ENCODE measurements at regions not wholly inside any gene's neighbourhood (a gene's known extent, or its start where the extent isn't known, plus 50 kb on each side); places are given as distances from the start of the nearest gene placed in this dataset.
A peak's percentile ranks its signal among the peaks of the same experiment; 100 is the strongest.

DNA sequence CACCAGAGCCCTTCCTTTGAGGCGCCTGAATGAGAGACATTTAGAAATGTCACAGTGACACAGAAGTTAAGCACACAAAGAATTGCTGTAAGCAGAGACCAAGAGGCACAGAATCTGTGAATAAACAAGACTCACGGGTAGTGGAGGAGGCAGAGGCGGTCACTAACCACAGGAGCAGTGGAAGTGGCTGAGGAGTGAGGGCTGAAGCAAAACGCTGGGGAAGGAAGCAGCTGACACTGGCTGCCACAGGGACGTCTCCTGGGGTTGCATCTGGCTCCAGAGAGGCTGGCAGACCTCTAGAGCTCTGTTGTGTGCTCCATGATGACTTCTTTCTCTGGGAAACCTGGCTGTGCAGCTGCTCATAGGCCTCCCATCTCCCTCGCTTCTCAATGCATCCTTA lies 65.0 kb upstream of the SLC2A12 start:
- H3K36me3 ChIP-seq: no peaks in the 10 kb centered on the region
- peaks cover 7% of the 10 kb centered on the region for H3K4me1 ChIP-seq
- H3K9me3 ChIP-seq: no peaks in the 10 kb centered on the region
- H3K27me3 ChIP-seq: no peaks in the 10 kb centered on the region
- no peak overlapping the region for H3K4me3 ChIP-seq
- intact Hi-C loops (cut with DNase I): no loop called here
- H3K27ac ChIP-seq: peak overlapping the region; percentile 43
- TF ChIP-seq POLR2AphosphoS5 (IDR thresholded peaks at IDR 0.05; ENCODE audit: insufficient read depth in 1 of 2, low read depth in 1 of 2): no peak
- no peak for TF ChIP-seq POLR2A (IDR thresholded peaks at IDR 0.05)
- TF ChIP-seq, protein P1, sequence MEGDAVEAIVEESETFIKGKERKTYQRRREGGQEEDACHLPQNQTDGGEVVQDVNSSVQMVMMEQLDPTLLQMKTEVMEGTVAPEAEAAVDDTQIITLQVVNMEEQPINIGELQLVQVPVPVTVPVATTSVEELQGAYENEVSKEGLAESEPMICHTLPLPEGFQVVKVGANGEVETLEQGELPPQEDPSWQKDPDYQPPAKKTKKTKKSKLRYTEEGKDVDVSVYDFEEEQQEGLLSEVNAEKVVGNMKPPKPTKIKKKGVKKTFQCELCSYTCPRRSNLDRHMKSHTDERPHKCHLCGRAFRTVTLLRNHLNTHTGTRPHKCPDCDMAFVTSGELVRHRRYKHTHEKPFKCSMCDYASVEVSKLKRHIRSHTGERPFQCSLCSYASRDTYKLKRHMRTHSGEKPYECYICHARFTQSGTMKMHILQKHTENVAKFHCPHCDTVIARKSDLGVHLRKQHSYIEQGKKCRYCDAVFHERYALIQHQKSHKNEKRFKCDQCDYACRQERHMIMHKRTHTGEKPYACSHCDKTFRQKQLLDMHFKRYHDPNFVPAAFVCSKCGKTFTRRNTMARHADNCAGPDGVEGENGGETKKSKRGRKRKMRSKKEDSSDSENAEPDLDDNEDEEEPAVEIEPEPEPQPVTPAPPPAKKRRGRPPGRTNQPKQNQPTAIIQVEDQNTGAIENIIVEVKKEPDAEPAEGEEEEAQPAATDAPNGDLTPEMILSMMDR (IDR thresholded peaks at IDR 0.05): no peak
- DNase-seq (ENCODE audit: extremely low spot score in 2 of 2): no peak

- Histone ChIP-seq H3K9me3 (no peaks in the 10 kb centered on the region), H3K36me3 (no peaks in the 10 kb centered on the region), H3K4me3 (no peak overlapping the region), H3K4me1 (peaks cover 7% of the 10 kb centered on the region), H3K27me3 (no peaks in the 10 kb centered on the region), H3K27ac (no peak overlapping the region)
- TF ChIP-seq POLR2A (IDR thresholded peaks at IDR 0.05) (no peak), POLR2AphosphoS5 (IDR thresholded peaks at IDR 0.05; ENCODE audit: insufficient read depth in 1 of 2, low read depth in 1 of 2) (no peak)
- TF ChIP-seq, protein P1 (IDR thresholded peaks at IDR 0.05): no peak
- no peak for DNase-seq (ENCODE audit: extremely low spot score in 2 of 2)
- intact Hi-C loops (cut with DNase I): no loop called here
Observed at GRCh38 chr6:134115715-134116074, 63.3 kb upstream of the SLC2A12 start.

DNA sequence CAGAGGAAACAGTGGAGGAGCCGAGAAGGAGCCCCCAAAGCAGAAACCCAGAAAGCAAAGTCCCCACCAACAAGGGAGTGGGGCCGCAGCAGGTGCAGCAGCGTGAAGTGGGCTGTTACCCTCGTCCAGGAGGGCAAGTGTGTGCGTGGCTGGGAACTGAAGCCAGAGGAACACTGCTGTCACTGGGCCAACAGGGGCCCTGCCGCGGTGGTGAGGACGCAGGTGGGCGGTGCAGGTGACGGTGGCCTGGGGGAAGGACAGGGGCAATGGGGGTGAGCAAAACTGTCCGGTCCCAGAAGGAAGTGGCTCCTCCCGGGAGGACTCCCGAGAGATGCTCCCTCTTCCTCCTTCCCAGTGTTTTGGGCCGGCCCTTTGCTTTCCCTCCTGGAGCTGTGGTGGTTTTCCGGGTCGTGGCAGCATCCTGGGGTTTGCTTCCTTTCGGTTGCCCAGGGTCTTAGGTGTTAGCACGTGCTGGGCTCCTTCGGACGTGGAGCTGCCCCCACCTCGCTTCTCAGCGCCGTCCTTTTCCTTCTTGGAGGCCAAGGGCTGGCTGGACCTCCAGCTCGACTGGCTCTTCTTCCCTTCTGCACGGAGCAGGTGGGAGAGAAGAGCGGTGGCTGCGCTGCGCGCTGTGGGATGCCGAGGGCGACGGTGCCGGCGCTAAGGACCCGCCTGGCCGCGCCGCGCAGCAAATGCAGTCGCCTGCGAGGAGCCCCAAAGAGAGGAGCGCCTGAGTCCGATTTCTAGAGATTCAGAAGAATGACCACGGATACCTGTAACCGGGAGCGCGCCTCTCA lies 62.7 kb upstream of the SLC2A12 start:
- H3K9me3 ChIP-seq: no peaks in the 10 kb centered on the region
- intact Hi-C loops (cut with DNase I): no loop called here
- DNase-seq (ENCODE audit: extremely low spot score in 2 of 2): no peak
- H3K4me1 ChIP-seq: peaks cover 7% of the 10 kb centered on the region
- TF ChIP-seq POLR2A (IDR thresholded peaks at IDR 0.05) (no peak), POLR2AphosphoS5 (IDR thresholded peaks at IDR 0.05; ENCODE audit: insufficient read depth in 1 of 2, low read depth in 1 of 2) (no peak)
- TF ChIP-seq, protein P1 (IDR thresholded peaks at IDR 0.05): no peak
- H3K27ac ChIP-seq: no peak overlapping the region
- H3K4me3 ChIP-seq: no peak overlapping the region
- H3K27me3 ChIP-seq: no peaks in the 10 kb centered on the region
- H3K36me3 ChIP-seq: no peaks in the 10 kb centered on the region

DNA sequence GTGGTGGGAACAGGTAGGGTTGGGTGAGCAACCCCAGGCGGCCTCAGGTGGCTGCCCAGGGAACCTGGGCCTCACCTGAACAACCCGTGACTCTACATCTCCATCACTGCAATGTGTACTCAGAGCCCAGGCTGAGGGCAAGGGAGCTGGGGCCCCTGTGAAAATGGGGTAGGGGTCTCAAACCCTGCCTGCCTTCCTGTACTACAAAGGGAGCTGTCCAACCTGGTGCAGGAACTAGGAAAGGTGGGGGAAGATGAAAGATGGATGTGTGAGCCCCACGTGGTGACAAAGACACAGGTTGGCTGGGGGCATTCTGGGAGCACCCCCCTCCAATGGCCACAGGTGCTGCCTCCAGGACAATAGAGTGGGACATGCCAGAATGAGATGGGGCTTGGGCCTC lies 62.1 kb upstream of the SLC2A12 start:
- no peaks in the 10 kb centered on the region for H3K9me3 ChIP-seq
- no peaks in the 10 kb centered on the region for H3K27me3 ChIP-seq
- H3K4me3 ChIP-seq: no peak overlapping the region
- H3K4me1 ChIP-seq: peaks cover 7% of the 10 kb centered on the region
- no peaks in the 10 kb centered on the region for H3K36me3 ChIP-seq
- DNase-seq (ENCODE audit: extremely low spot score in 2 of 2): no peak
- TF ChIP-seq, protein P1 (IDR thresholded peaks at IDR 0.05): no peak
- TF ChIP-seq POLR2A (IDR thresholded peaks at IDR 0.05): no peak
- TF ChIP-seq POLR2AphosphoS5 (IDR thresholded peaks at IDR 0.05; ENCODE audit: insufficient read depth in 1 of 2, low read depth in 1 of 2): no peak
- no peak overlapping the region for H3K27ac ChIP-seq
- intact Hi-C loops (cut with DNase I): no loop called here

GRCh38 chr6:134111726-134112125 lies 59.3 kb upstream of the SLC2A12 start:
- TF ChIP-seq POLR2AphosphoS5 (IDR thresholded peaks at IDR 0.05; ENCODE audit: insufficient read depth in 1 of 2, low read depth in 1 of 2): no peak
- TF ChIP-seq, protein P1 (IDR thresholded peaks at IDR 0.05): no peak
- TF ChIP-seq POLR2A (IDR thresholded peaks at IDR 0.05): no peak
- no peaks in the 10 kb centered on the region for H3K36me3 ChIP-seq
- no peak overlapping the region for H3K27ac ChIP-seq

More at GRCh38 chr6:134111726-134112125, 59.3 kb upstream of the SLC2A12 start:
- Histone ChIP-seq H3K27me3 (no peaks in the 10 kb centered on the region), H3K4me1 (no peaks in the 10 kb centered on the region), H3K9me3 (no peaks in the 10 kb centered on the region), H3K4me3 (no peak overlapping the region)
- no peak for DNase-seq (ENCODE audit: extremely low spot score in 2 of 2)
- intact Hi-C loops (cut with DNase I): no loop called here
